Subcutaneous abdominal adipose tissue (tissue), 5 donors: ENCODE measurements at regions not wholly inside any gene's neighbourhood (a gene's known extent, or its start where the extent isn't known, plus 50 kb on each side); places are given as distances from the start of the nearest gene placed in this dataset.

Experiments used
- H3K27ac ChIP-seq: one replicate; pipeline ENCODE4 v1.7.0; 2013; ENCODE audit warnings: low read depth, mild to moderate bottlenecking, inconsistent platforms, low read length, moderate library complexity
- H3K27me3 ChIP-seq, 5 donors: one replicate each; pipeline ENCODE4 v1.7.0; 2013; ENCODE audit warnings: low read length in 5 of 5, inconsistent platforms in 1 of 5; ENCODE audit not compliant: control insufficient read depth in 5 of 5, insufficient read depth in 4 of 5
- H3K36me3 ChIP-seq, 5 donors: one replicate each; pipeline ENCODE4 v1.7.0; 2013; ENCODE audit warnings: low read length in 5 of 5; ENCODE audit not compliant: control insufficient read depth in 5 of 5, insufficient read depth in 5 of 5
- H3K4me1 ChIP-seq, 5 donors: one replicate each; pipeline ENCODE4 v1.7.0; 2013; ENCODE audit warnings: low read length in 5 of 5, mild to moderate bottlenecking in 3 of 5, moderate library complexity in 1 of 5; ENCODE audit not compliant: control insufficient read depth in 5 of 5, insufficient read depth in 5 of 5
- H3K4me3 ChIP-seq, 5 donors: one replicate each; pipeline ENCODE4 v1.7.0; 2013; ENCODE audit warnings: low read length in 5 of 5, low read depth in 1 of 5
- H3K9ac ChIP-seq, 5 donors: one replicate each; pipeline ENCODE4 v1.7.0; 2013; ENCODE audit warnings: low read length in 5 of 5, mild to moderate bottlenecking in 4 of 5, moderate library complexity in 3 of 5
- H3K9me3 ChIP-seq, 5 donors: one replicate each; pipeline ENCODE4 v1.7.0; 2013; ENCODE audit warnings: low read length in 5 of 5; ENCODE audit not compliant: control insufficient read depth in 5 of 5
- donor health status: healthy.
- donor health status: healthy.
- donor health status: healthy.
- donor health status: healthy.
- donor health status: healthy.

DNA sequence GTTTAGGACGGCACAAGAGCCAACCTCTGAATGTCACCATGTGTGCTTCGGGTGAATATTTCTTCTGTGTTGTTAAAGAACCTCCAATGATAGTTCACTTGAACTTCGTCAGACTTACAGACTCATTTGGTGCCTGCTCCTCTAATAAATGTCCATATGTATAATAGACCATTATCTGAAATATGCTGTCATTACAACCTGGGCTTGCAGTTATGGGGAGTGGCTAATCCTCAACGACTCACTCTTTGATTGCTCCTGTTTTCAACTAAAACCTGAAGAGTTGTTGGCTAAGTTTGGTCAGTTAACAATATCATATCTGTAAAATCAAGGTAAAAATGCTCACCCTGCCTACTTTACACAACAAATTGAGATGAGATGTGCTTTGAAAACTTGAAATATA is 298.7 kb upstream of the PTGER4 start:
- peaks cover 2 to 27% (median 27%) of the 10 kb centered on the region in 5 donors for H3K4me1 ChIP-seq

GRCh38 chr5:40378396-40379177 is 301.1 kb upstream of the PTGER4 start:
- peaks cover 0 to 12% (median 3%) of the 10 kb centered on the region in 5 donors for H3K4me1 ChIP-seq
- H3K9ac ChIP-seq, result no peak overlapping the region
- no peaks in the 10 kb centered on the region for H3K36me3 ChIP-seq
- H3K4me3 ChIP-seq, result no peak overlapping the region
- H3K27ac ChIP-seq, result no peak overlapping the region
- no peaks in the 10 kb centered on the region for H3K9me3 ChIP-seq
- H3K27me3 ChIP-seq, result no peaks in the 10 kb centered on the region

More for the DNA sequence above, 298.7 kb upstream of the PTGER4 start:
- Histone ChIP-seq H3K27me3 (no peaks in the 10 kb centered on the region), H3K9me3 (no peaks in the 10 kb centered on the region), H3K9ac (no peak overlapping the region), H3K4me3 (no peak overlapping the region), H3K27ac (no peak overlapping the region), H3K36me3 (no peaks in the 10 kb centered on the region)

- Histone ChIP-seq H3K9ac (no peak overlapping the region), H3K27me3 (no peaks in the 10 kb centered on the region), H3K9me3 (no peaks in the 10 kb centered on the region), H3K27ac (no peak overlapping the region), H3K4me1 (peaks cover 0 to 8% (median 0%) of the 10 kb centered on the region in 5 donors), H3K36me3 (no peaks in the 10 kb centered on the region), H3K4me3 (no peak overlapping the region)
These were observed 303.1 kb upstream of the PTGER4 start for GRCh38 chr5:40376566-40376965.

GRCh38 chr5:40374853-40375252 is 304.9 kb upstream of the PTGER4 start:
- no peaks in the 10 kb centered on the region for H3K27me3 ChIP-seq
- H3K4me3 ChIP-seq, result no peak overlapping the region
- H3K4me1 ChIP-seq, result peaks cover 0 to 8% (median 0%) of the 10 kb centered on the region in 5 donors
- H3K9me3 ChIP-seq, result peaks cover 0 to 11% (median 0%) of the 10 kb centered on the region in 5 donors
- H3K9ac ChIP-seq, result no peak overlapping the region
- H3K27ac ChIP-seq, result no peak overlapping the region
- H3K36me3 ChIP-seq, result no peaks in the 10 kb centered on the region

- Histone ChIP-seq H3K27me3 (no peaks in the 10 kb centered on the region), H3K4me3 (no peak overlapping the region), H3K9me3 (peaks cover 0 to 11% (median 0%) of the 10 kb centered on the region in 5 donors), H3K9ac (no peak overlapping the region), H3K27ac (no peak overlapping the region), H3K36me3 (no peaks in the 10 kb centered on the region), H3K4me1 (no peaks in the 10 kb centered on the region)
These were observed 311.5 kb upstream of the PTGER4 start for GRCh38 chr5:40368200-40368599.

- H3K4me3 ChIP-seq, result no peak overlapping the region
- peaks cover 0 to 11% (median 0%) of the 10 kb centered on the region in 5 donors for H3K9me3 ChIP-seq
- no peaks in the 10 kb centered on the region for H3K36me3 ChIP-seq
- no peaks in the 10 kb centered on the region for H3K4me1 ChIP-seq
- H3K27ac ChIP-seq, result no peak overlapping the region
- no peaks in the 10 kb centered on the region for H3K27me3 ChIP-seq
- no peak overlapping the region for H3K9ac ChIP-seq
These were observed 312.5 kb upstream of the PTGER4 start for GRCh38 chr5:40367255-40367654.

DNA sequence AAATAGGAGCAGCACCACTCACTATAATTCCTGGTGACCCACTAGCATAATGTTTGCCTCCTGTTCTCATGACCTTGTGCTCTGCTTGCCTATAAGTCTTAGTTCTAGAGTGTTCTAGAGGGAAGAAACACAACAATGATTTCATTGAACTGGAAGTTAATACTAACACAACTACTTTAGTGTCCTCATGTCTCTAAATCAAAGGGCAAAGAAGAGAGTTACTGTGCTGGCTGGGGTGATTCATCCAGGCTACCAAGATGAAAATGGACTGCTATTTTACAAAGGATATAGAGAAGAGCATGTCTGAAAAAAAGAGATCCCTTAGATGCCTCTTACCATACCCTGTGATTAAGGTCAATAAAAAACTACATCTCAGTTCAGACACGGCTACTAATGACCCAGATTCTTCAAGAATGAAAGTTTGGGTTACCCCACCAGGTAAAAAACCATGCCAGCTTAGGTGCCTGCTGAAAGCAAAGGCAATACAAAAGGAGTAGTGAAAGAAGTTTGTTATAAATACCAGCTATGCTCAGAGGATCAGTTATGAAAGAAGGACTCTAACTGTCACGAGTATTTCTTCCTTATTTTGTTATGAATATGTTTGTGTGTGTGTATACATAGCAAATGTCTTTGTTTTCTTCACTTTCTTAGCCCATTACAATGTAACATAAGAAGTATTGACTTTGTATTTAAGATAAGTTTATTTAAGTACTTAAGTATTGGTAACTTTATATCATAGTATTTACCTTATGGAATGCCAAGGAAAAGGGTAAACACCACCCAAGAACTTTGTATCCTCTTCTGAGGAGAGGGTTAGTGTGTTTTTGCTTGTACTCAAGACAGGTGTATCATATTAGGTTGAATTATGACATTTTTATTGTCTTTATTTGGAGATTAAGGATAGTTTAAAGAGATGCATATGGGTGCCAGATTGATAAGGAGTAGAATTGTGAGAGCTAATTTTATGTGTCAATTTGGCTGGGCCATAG is 314.1 kb upstream of the PTGER4 start:
- Histone ChIP-seq H3K9me3 (peaks cover 0 to 4% (median 0%) of the 10 kb centered on the region in 5 donors), H3K4me3 (no peak overlapping the region), H3K27ac (no peak overlapping the region), H3K4me1 (no peaks in the 10 kb centered on the region), H3K27me3 (no peaks in the 10 kb centered on the region), H3K36me3 (no peaks in the 10 kb centered on the region), H3K9ac (no peak overlapping the region)

DNA sequence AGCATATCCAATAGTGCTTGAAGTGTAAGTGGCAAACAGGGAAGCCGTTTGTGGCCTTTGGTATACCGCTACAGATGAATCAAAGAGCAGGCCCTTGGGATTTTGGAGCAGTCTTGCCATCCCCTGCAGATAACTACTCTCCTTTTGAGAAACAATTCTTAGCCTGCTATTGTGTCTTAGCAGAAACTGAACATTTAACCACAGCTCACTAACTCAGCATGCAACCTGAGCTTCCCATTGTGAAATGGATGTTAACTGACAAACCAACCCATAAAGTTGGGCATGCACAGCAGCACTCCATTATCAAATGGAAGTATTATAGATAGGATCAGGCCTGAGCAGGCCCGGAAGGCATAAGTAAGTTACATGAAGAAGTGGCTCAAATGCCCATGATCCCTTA is 315.3 kb upstream of the PTGER4 start:
- no peaks in the 10 kb centered on the region for H3K36me3 ChIP-seq
- no peak overlapping the region for H3K27ac ChIP-seq
- peaks cover 0 to 3% (median 0%) of the 10 kb centered on the region in 5 donors for H3K9me3 ChIP-seq
- H3K27me3 ChIP-seq, result no peaks in the 10 kb centered on the region
- no peaks in the 10 kb centered on the region for H3K4me1 ChIP-seq
- H3K9ac ChIP-seq, result no peak overlapping the region
- H3K4me3 ChIP-seq, result no peak overlapping the region

GRCh38 chr5:40361378-40361777 is 318.3 kb upstream of the PTGER4 start:
- Histone ChIP-seq H3K27ac (no peak overlapping the region), H3K9me3 (peaks cover 0 to 3% (median 0%) of the 10 kb centered on the region in 5 donors), H3K9ac (no peak overlapping the region), H3K27me3 (no peaks in the 10 kb centered on the region), H3K36me3 (no peaks in the 10 kb centered on the region), H3K4me1 (peaks cover 0 to 4% (median 3%) of the 10 kb centered on the region in 5 donors), H3K4me3 (no peak overlapping the region)

GRCh38 chr5:40360685-40361084 is 319.0 kb upstream of the PTGER4 start:
- Histone ChIP-seq H3K4me1 (peaks cover 0 to 11% (median 8%) of the 10 kb centered on the region in 5 donors), H3K36me3 (no peaks in the 10 kb centered on the region), H3K4me3 (no peak overlapping the region), H3K9ac (no peak overlapping the region), H3K9me3 (peaks cover 0 to 3% (median 0%) of the 10 kb centered on the region in 5 donors), H3K27me3 (no peaks in the 10 kb centered on the region), H3K27ac (no peak overlapping the region)
